Vagina (tissue), 2 donors: ENCODE measurements at regions not wholly inside any gene's neighbourhood (a gene's known extent, or its start where the extent isn't known, plus 50 kb on each side); places are given as distances from the start of the nearest gene placed in this dataset.

Source experiments
- DNase-seq, 2 donors: peaks; one replicate each; pipeline ENCODE4 v3.0.0-alpha.2; 2017; ENCODE audit errors: extremely low spot score in 2 of 2
- H3K27ac ChIP-seq: fragments of 200-600 bp; sonication (generic); one replicate; pipeline ENCODE4 v1.5.1; 2019
- H3K27me3 ChIP-seq: fragments of 200-600 bp; sonication (generic); one replicate; pipeline ENCODE4 v1.5.1; 2019
- H3K36me3 ChIP-seq, 2 donors: fragments of 200-600 bp; sonication (generic); one replicate each; pipeline ENCODE4 v1.5.1; 2017 to 2019
- H3K4me1 ChIP-seq: fragments of 200-600 bp; sonication (generic); one replicate; pipeline ENCODE4 v1.5.1; 2019
- H3K4me3 ChIP-seq, 2 donors: fragments of 200-600 bp; sonication (generic); 1 replicate in 1 of 2; 2 replicates in 1 of 2; pipeline ENCODE4 v1.5.1; 2016 to 2019
- H3K9me3 ChIP-seq: fragments of 200-600 bp; sonication (generic); one replicate; pipeline ENCODE4 v1.5.1; 2019
- CTCF ChIP-seq, 3 experiments: fragments of 450-650 bp in 2 of 3; fragments of 200-600 bp in 1 of 3; sonication (generic) in 1 of 3; IDR thresholded peaks; one replicate each; pipeline ENCODE4 v1.5.1; 2017 to 2019; ENCODE audit warnings: antibody characterized with exemption in 3 of 3, mild to moderate bottlenecking in 2 of 3, moderate library complexity in 2 of 3
- POLR2A ChIP-seq, 2 donors: fragments of 450-650 bp; IDR thresholded peaks; one replicate each; pipeline ENCODE4 v1.6.1; 2017; ENCODE audit warnings: antibody characterized with exemption in 2 of 2, mild to moderate bottlenecking in 2 of 2, moderate library complexity in 2 of 2
- POLR2AphosphoS5 ChIP-seq, 2 donors: sonication (generic); formaldehyde crosslinking; IDR thresholded peaks; one replicate each; pipeline ENCODE4 v1.9.0; 2017; ENCODE audit warnings: antibody characterized with exemption in 2 of 2, mild to moderate bottlenecking in 2 of 2, low read depth in 1 of 2; ENCODE audit not compliant: insufficient read depth in 1 of 2
- intact Hi-C: fragments of 100-400 bp; cut with DNase I; formaldehyde crosslinking; loops from one replicate; pipeline ENCODE4 v1.15.1; 2023

DNA sequence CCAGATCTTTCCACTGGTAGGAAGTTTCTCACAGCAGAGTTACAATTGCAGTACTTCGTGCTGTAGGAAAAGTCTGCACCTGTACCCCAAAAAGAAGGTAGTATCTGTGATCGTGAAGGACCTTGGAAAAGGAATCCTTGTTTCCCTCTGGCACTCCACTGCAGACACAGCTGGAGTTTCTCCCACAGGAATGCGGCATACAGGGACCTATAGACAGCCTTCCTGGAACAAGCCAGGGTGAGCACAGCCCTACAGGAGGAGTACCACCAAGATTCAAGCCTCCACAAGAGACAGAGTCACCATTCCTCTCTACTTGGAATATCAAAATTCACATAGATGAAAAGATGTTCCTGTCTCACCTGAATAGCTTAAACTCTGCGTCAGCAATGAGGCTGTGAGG lies 372.4 kb downstream of the CMPK2 start:
- intact Hi-C loops: no loop called here
- TF ChIP-seq CTCF (IDR thresholded peaks at IDR 0.05) (no peak), POLR2A (IDR thresholded peaks at IDR 0.05) (no peak), POLR2AphosphoS5 (IDR thresholded peaks at IDR 0.05; ENCODE audit: insufficient read depth in 1 of 2, low read depth in 1 of 2) (no peak)
- H3K36me3 ChIP-seq: no peaks in the 10 kb centered on the region
- H3K4me1 ChIP-seq: no peaks in the 10 kb centered on the region
- H3K27ac ChIP-seq: no peak overlapping the region
- no peak for DNase-seq
- H3K9me3 ChIP-seq: no peaks in the 10 kb centered on the region
- H3K4me3 ChIP-seq: no peak overlapping the region
- no peaks in the 10 kb centered on the region for H3K27me3 ChIP-seq

- Histone ChIP-seq H3K36me3 (no peaks in the 10 kb centered on the region), H3K27me3 (no peaks in the 10 kb centered on the region), H3K27ac (no peak overlapping the region), H3K9me3 (no peaks in the 10 kb centered on the region), H3K4me3 (no peak overlapping the region), H3K4me1 (no peaks in the 10 kb centered on the region)
- intact Hi-C loops: no loop called here
- TF ChIP-seq POLR2AphosphoS5 (IDR thresholded peaks at IDR 0.05; ENCODE audit: insufficient read depth in 1 of 2, low read depth in 1 of 2): no peak
- TF ChIP-seq POLR2A (IDR thresholded peaks at IDR 0.05): no peak
- TF ChIP-seq CTCF (IDR thresholded peaks at IDR 0.05): no peak
- DNase-seq: no peak
Observed at GRCh38 chr2:6493669-6494068, 372.0 kb downstream of the CMPK2 start.

DNA sequence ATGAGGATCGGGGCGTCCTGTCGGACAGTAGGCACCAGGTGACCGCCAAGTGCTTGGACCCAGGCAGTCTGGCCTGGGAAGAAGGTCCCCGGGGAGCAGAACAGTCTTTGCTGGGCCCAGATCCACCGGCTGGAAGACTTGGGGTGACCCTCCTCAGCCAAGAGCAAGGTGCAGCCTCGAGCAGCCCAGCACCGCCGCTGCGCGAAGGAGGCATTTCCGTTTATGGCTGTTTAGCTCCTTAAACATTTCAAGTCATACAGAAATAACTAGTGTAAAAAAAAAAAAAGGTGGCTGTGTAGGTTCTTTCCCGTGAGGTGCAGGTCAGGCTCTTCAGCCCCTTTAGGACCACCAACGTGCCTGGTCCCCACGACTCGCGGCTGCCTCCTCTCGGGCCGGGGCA lies 370.2 kb downstream of the CMPK2 start:
- H3K4me3 ChIP-seq: no peak overlapping the region
- intact Hi-C loops: no loop called here
- no peaks in the 10 kb centered on the region for H3K9me3 ChIP-seq
- no peak for DNase-seq
- no peak overlapping the region for H3K27ac ChIP-seq
- no peak for TF ChIP-seq CTCF (IDR thresholded peaks at IDR 0.05)
- H3K36me3 ChIP-seq: no peaks in the 10 kb centered on the region
- no peaks in the 10 kb centered on the region for H3K4me1 ChIP-seq
- no peaks in the 10 kb centered on the region for H3K27me3 ChIP-seq

GRCh38 chr2:6496376-6496775 lies 369.3 kb downstream of the CMPK2 start:
- intact Hi-C loops: no loop called here
- H3K27me3 ChIP-seq: no peaks in the 10 kb centered on the region
- H3K27ac ChIP-seq: no peak overlapping the region
- H3K9me3 ChIP-seq: no peaks in the 10 kb centered on the region
- TF ChIP-seq POLR2AphosphoS5 (IDR thresholded peaks at IDR 0.05; ENCODE audit: insufficient read depth in 1 of 2, low read depth in 1 of 2): no peak
- no peak for TF ChIP-seq CTCF (IDR thresholded peaks at IDR 0.05)
- no peak for TF ChIP-seq POLR2A (IDR thresholded peaks at IDR 0.05)
- H3K36me3 ChIP-seq: no peaks in the 10 kb centered on the region
- H3K4me3 ChIP-seq: no peak overlapping the region
- no peak for DNase-seq
- no peaks in the 10 kb centered on the region for H3K4me1 ChIP-seq

- Histone ChIP-seq H3K9me3 (no peaks in the 10 kb centered on the region), H3K4me1 (no peaks in the 10 kb centered on the region), H3K36me3 (no peaks in the 10 kb centered on the region), H3K27ac (no peak overlapping the region), H3K4me3 (no peak overlapping the region), H3K27me3 (no peaks in the 10 kb centered on the region)
- no peak for TF ChIP-seq CTCF (IDR thresholded peaks at IDR 0.05)
- no peak for TF ChIP-seq POLR2A (IDR thresholded peaks at IDR 0.05)
- TF ChIP-seq POLR2AphosphoS5 (IDR thresholded peaks at IDR 0.05; ENCODE audit: insufficient read depth in 1 of 2, low read depth in 1 of 2): no peak
- DNase-seq: no peak
- intact Hi-C loops: no loop called here
Observed at GRCh38 chr2:6497048-6497447, 368.7 kb downstream of the CMPK2 start.
